ENCODE measurements at regions not wholly inside any gene's neighbourhood (a gene's known extent, or its start where the extent isn't known, plus 50 kb on each side); places are given as distances from the start of the nearest gene placed in this dataset.

DNA sequence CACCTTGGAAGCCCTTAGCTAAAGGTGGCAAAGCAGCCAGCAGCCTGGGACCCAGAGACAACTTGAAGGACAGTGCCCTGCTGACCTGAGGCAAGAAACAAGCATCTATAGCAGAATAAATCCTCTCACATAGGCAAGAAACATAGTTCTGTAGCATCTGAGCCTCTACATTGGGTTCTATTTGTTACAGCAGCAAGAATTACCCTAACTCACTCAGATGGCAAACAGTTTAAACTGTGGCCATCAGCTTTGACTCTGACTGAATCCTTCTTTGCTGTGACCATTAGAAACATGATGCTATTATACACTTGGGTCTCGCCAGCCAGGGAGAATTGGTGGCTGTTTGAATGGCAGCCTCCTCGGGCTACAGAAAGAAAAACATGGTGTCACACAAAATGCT is 53.1 kb upstream of the CCL1 start:
- no peak for DNase-seq (ENCODE audit: low read depth)

GRCh38 chr17:34414339-34414738 is 51.3 kb upstream of the CCL1 start:
- no peak for DNase-seq (ENCODE audit: low read depth)

DNA sequence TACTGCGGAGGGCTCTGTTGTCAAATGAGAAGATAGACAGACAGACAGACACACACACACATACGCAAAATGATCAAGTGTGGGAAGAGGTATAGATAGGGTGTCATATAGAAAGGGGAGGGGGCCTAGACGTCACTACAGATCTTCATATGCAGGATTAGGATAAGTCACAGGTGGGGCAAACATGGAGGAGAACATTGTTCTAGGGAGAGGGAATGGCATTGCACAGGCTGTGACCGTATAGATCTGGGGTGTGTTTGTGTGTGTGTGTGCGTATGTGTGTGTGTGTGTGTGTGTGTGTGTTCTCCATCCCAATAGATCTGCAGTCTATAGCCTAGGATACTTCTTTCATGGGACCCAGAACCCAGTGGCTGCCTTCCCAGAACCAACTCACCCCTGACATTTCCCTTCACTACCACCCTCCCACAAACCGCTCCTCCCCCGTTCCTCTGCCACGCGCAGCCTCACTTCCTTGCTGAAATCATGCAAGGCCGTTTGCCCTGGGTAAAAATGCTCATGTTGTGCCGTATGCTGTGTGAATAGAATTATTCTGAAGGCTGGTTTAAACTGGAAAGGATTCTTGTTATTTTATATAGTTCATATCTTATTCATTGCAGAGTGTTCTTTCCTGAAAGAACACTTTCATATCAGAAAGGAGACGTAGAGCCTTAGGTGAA is 50.5 kb upstream of the CCL1 start:
- no peak for DNase-seq (ENCODE audit: low read depth)

- no peak for DNase-seq (ENCODE audit: low read depth)
These were observed 50.0 kb upstream of the CCL1 start for GRCh38 chr17:34412965-34413441.

All from CMK (cell line).